Stimulated activated naive B cell treated with anti-CD40 and anti-IgM and Interleukin-4, amounts not matched to agents 10 μg/mL and 1 μg/mL and 100 μg/mL, for 72 hours (primary cell): ENCODE measurements at regions not wholly inside any gene's neighbourhood (a gene's known extent, or its start where the extent isn't known, plus 50 kb on each side); places are given as distances from the start of the nearest gene placed in this dataset.

ENCODE experiments used
- ATAC-seq, 2 donors: fragments of 150-1000 bp; cut with Tn5 transposase; replicated peaks; 2 replicates each; pipeline ENCODE4 v1.10.0; 2021; ENCODE audit warnings: moderate library complexity in 1 of 2
- DNase-seq: peaks from one replicate; pipeline ENCODE4 v3.0.0; 2021
- H3K27ac Mint-ChIP-seq: one replicate; pipeline ENCODE4 v1.8.0; 2022; ENCODE audit warnings: mild to moderate bottlenecking, mixed read lengths
- H3K27me3 Mint-ChIP-seq, 2 donors: one replicate each; pipeline ENCODE4 v1.8.0; 2022; ENCODE audit warnings: mixed read lengths in 2 of 2
- H3K36me3 Mint-ChIP-seq, 2 donors: one replicate each; pipeline ENCODE4 v1.8.0; 2022; ENCODE audit warnings: mixed read lengths in 2 of 2, mild to moderate bottlenecking in 1 of 2
- H3K4me1 Mint-ChIP-seq, 2 donors: one replicate each; pipeline ENCODE4 v1.8.0; 2022; ENCODE audit warnings: mixed read lengths in 2 of 2, mild to moderate bottlenecking in 1 of 2
- H3K4me3 Mint-ChIP-seq, 2 donors: one replicate each; pipeline ENCODE4 v1.8.0; 2022; ENCODE audit warnings: mild to moderate bottlenecking in 2 of 2, mixed read lengths in 2 of 2, moderate library complexity in 1 of 2
- H3K9me3 Mint-ChIP-seq, 2 donors: one replicate each; pipeline ENCODE4 v1.8.0; 2022; ENCODE audit warnings: mixed read lengths in 2 of 2, mild to moderate bottlenecking in 1 of 2

GRCh38 chr2:123971564-123972318, 53.3 kb upstream of the CNTNAP5 start:
- DNase-seq: no peak
- peaks cover 0 to 13% of the 10 kb centered on the region in 2 donors for H3K27me3 Mint-ChIP-seq
- no peak overlapping the region for H3K4me3 Mint-ChIP-seq
- peak; percentile 81 to 83 for ATAC-seq
- H3K36me3 Mint-ChIP-seq: no peaks in the 10 kb centered on the region
- no peak overlapping the region for H3K27ac Mint-ChIP-seq
- H3K4me1 Mint-ChIP-seq: peaks cover 6 to 18% of the 10 kb centered on the region in 2 donors
- peaks cover 10% of the 10 kb centered on the region in 2 donors for H3K9me3 Mint-ChIP-seq
